ENCODE measurements at regions not wholly inside any gene's neighbourhood (a gene's known extent, or its start where the extent isn't known, plus 50 kb on each side); places are given as distances from the start of the nearest gene placed in this dataset.

GRCh38 chr11:109075976-109076375 is 346.0 kb upstream of the C11orf87 start:
- TF ChIP-seq EZH2 (IDR thresholded peaks at IDR 0.05; ENCODE audit: borderline replicate concordance, low read depth, low read length, poor library complexity, severe bottlenecking): no peak
- no peak for TF ChIP-seq CTCF (conservative IDR thresholded peaks at IDR 0.05; ENCODE audit: low read depth, low read length)
- POLR2A ChIA-PET (ENCODE audit: low non-redundant PET): no interaction called here
- DNase-seq (ENCODE audit: low spot score): no peak

GRCh38 chr11:109076870-109077269 is 345.1 kb upstream of the C11orf87 start:
- H3K27ac ChIP-seq (ENCODE audit: low read depth, low read length, poor library complexity, severe bottlenecking): no peak overlapping the region

More at GRCh38 chr11:109075976-109076375, 346.0 kb upstream of the C11orf87 start:
- BruUV-seq (replicated peaks): no TSS peak
- intact Hi-C loops (cut with micrococcal nuclease; ENCODE audit: unreplicated experiment): no loop called here
- no peak overlapping the region for H3K4me3 ChIP-seq (ENCODE audit: low read depth, low read length, poor library complexity, severe bottlenecking)
- H3K9me3 ChIP-seq (ENCODE audit: low read depth, low read length, poor library complexity, severe bottlenecking): no peaks in the 10 kb centered on the region
- CTCF ChIA-PET: no interaction called here
- no peaks in the 10 kb centered on the region for H3K4me1 ChIP-seq (ENCODE audit: insufficient read depth, low read length, poor library complexity, severe bottlenecking)
- no peaks in the 10 kb centered on the region for H3K36me3 ChIP-seq (ENCODE audit: insufficient read depth, low read length, poor library complexity, severe bottlenecking)
- no peaks in the 10 kb centered on the region for H3K27me3 ChIP-seq (replicated peaks; ENCODE audit: insufficient read depth, low read depth, low read length, poor library complexity)
- H3K27ac ChIP-seq (ENCODE audit: low read depth, low read length, poor library complexity, severe bottlenecking): no peak overlapping the region

GRCh38 chr11:109077291-109077920 is 344.6 kb upstream of the C11orf87 start:
- intact Hi-C loops (cut with micrococcal nuclease; ENCODE audit: unreplicated experiment): no loop called here
- ChIA-PET CTCF (no interaction called here), POLR2A (ENCODE audit: low non-redundant PET) (no interaction called here)

More at GRCh38 chr11:109076870-109077269, 345.1 kb upstream of the C11orf87 start:
- intact Hi-C loops (cut with micrococcal nuclease; ENCODE audit: unreplicated experiment): no loop called here
- Histone ChIP-seq H3K4me1 (ENCODE audit: insufficient read depth, low read length, poor library complexity, severe bottlenecking) (no peaks in the 10 kb centered on the region), H3K4me3 (ENCODE audit: low read depth, low read length, poor library complexity, severe bottlenecking) (no peak overlapping the region), H3K36me3 (ENCODE audit: insufficient read depth, low read length, poor library complexity, severe bottlenecking) (no peaks in the 10 kb centered on the region), H3K9me3 (ENCODE audit: low read depth, low read length, poor library complexity, severe bottlenecking) (no peaks in the 10 kb centered on the region), H3K27me3 (replicated peaks; ENCODE audit: insufficient read depth, low read depth, low read length, poor library complexity) (no peaks in the 10 kb centered on the region)
- CTCF ChIA-PET: no interaction called here
- no peak for TF ChIP-seq EZH2 (IDR thresholded peaks at IDR 0.05; ENCODE audit: borderline replicate concordance, low read depth, low read length, poor library complexity, severe bottlenecking)
- TF ChIP-seq CTCF (conservative IDR thresholded peaks at IDR 0.05; ENCODE audit: low read depth, low read length): no peak
- POLR2A ChIA-PET (ENCODE audit: low non-redundant PET): no interaction called here
- no peak for DNase-seq (ENCODE audit: low spot score)
- no TSS peak for BruUV-seq (replicated peaks)

More at GRCh38 chr11:109077291-109077920, 344.6 kb upstream of the C11orf87 start:
- no peaks in the 10 kb centered on the region for H3K36me3 ChIP-seq (ENCODE audit: insufficient read depth, low read length, poor library complexity, severe bottlenecking)
- BruUV-seq (replicated peaks): no TSS peak
- H3K4me1 ChIP-seq (ENCODE audit: insufficient read depth, low read length, poor library complexity, severe bottlenecking): no peaks in the 10 kb centered on the region
- no peaks in the 10 kb centered on the region for H3K27me3 ChIP-seq (replicated peaks; ENCODE audit: insufficient read depth, low read depth, low read length, poor library complexity)
- H3K9me3 ChIP-seq (ENCODE audit: low read depth, low read length, poor library complexity, severe bottlenecking): no peaks in the 10 kb centered on the region
- no peak overlapping the region for H3K27ac ChIP-seq (ENCODE audit: low read depth, low read length, poor library complexity, severe bottlenecking)
- H3K4me3 ChIP-seq (ENCODE audit: low read depth, low read length, poor library complexity, severe bottlenecking): no peak overlapping the region
- no peak for DNase-seq (ENCODE audit: low spot score)
- TF ChIP-seq EZH2 (IDR thresholded peaks at IDR 0.05; ENCODE audit: borderline replicate concordance, low read depth, low read length, poor library complexity, severe bottlenecking) (no peak), CTCF (conservative IDR thresholded peaks at IDR 0.05; ENCODE audit: low read depth, low read length) (no peak)

All from A673 (cell line).